Body of pancreas (tissue), 4 donors: ENCODE measurements at regions not wholly inside any gene's neighbourhood (a gene's known extent, or its start where the extent isn't known, plus 50 kb on each side); places are given as distances from the start of the nearest gene placed in this dataset.

Experiments used
- POLR2A ChIP-seq, 3 donors: fragments of 450-650 bp; IDR thresholded peaks; one replicate each; pipeline ENCODE4 v1.6.1; 2016; ENCODE audit warnings: antibody characterized with exemption in 3 of 3, mild to moderate bottlenecking in 2 of 3
- TF ChIP-seq, protein P1 (sequence below), 7 experiments: fragments of 450-650 bp in 4 of 7; fragments of 200-600 bp in 3 of 7; sonication (generic) in 3 of 7; IDR thresholded peaks; one replicate each; pipeline ENCODE4 v1.5.1; 2016 to 2019; ENCODE audit warnings: antibody characterized with exemption in 7 of 7

GRCh38 chr2:16156411-16156810, 216.1 kb downstream of the MYCN start:
- TF ChIP-seq, protein P1, sequence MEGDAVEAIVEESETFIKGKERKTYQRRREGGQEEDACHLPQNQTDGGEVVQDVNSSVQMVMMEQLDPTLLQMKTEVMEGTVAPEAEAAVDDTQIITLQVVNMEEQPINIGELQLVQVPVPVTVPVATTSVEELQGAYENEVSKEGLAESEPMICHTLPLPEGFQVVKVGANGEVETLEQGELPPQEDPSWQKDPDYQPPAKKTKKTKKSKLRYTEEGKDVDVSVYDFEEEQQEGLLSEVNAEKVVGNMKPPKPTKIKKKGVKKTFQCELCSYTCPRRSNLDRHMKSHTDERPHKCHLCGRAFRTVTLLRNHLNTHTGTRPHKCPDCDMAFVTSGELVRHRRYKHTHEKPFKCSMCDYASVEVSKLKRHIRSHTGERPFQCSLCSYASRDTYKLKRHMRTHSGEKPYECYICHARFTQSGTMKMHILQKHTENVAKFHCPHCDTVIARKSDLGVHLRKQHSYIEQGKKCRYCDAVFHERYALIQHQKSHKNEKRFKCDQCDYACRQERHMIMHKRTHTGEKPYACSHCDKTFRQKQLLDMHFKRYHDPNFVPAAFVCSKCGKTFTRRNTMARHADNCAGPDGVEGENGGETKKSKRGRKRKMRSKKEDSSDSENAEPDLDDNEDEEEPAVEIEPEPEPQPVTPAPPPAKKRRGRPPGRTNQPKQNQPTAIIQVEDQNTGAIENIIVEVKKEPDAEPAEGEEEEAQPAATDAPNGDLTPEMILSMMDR (IDR thresholded peaks at IDR 0.05): no peak
- TF ChIP-seq POLR2A (IDR thresholded peaks at IDR 0.05): no peak
